SK-N-MC (cell line): ENCODE measurements at regions not wholly inside any gene's neighbourhood (a gene's known extent, or its start where the extent isn't known, plus 50 kb on each side); places are given as distances from the start of the nearest gene placed in this dataset.

ENCODE experiments used
- EZH2 ChIP-seq: fragments of 200-600 bp; sonication (generic); IDR thresholded peaks from one replicate; pipeline ENCODE4 v1.6.1; 2017; ENCODE audit warnings: antibody characterized with exemption
- POLR2AphosphoS5 ChIP-seq: IDR thresholded peaks from 2 replicates; pipeline ENCODE4 v1.6.1; 2012; ENCODE audit warnings: mild to moderate bottlenecking, low read depth, low read length, borderline replicate concordance

DNA sequence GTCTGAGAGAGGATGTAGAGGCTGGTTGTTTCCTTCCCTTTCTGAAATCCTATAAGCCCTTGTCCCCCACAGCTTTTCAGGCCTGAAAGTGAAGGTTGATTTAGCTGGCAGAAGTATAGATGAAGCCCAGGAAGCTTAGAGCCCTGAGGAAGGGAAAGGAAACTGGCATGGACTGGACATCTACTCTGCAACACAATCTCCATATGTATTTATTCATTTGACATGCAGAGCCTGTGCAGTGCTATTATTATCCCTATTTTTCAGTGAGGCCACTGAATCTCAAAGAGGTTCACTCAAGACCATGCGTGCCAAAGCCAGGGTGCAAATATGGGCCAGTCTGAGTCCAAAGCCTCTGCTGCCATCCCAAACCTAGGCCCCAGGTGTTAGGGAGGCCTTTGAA is 78.5 kb upstream of the KCND3 start:
- TF ChIP-seq EZH2 = no peak
- TF ChIP-seq POLR2AphosphoS5 = no peak
